Stimulated activated CD8-positive, alpha-beta memory T cell treated with anti-CD3 and anti-CD28 coated beads, Interleukin-7, amount 100 ng/mL, for 48 hours (primary cell): ENCODE measurements at regions not wholly inside any gene's neighbourhood (a gene's known extent, or its start where the extent isn't known, plus 50 kb on each side); places are given as distances from the start of the nearest gene placed in this dataset.
"Not testable (repeated sequence)": the region's sequence is repeated elsewhere in the genome, so short reads cannot be mapped to it uniquely, and the experiment has no call there.

Source experiments
- DNase-seq, 2 donors: peaks; one replicate each; pipeline ENCODE4 v3.0.0-alpha.2; 2020; ENCODE audit warnings: low read depth in 1 of 2; ENCODE audit errors: extremely low read depth in 1 of 2

DNA sequence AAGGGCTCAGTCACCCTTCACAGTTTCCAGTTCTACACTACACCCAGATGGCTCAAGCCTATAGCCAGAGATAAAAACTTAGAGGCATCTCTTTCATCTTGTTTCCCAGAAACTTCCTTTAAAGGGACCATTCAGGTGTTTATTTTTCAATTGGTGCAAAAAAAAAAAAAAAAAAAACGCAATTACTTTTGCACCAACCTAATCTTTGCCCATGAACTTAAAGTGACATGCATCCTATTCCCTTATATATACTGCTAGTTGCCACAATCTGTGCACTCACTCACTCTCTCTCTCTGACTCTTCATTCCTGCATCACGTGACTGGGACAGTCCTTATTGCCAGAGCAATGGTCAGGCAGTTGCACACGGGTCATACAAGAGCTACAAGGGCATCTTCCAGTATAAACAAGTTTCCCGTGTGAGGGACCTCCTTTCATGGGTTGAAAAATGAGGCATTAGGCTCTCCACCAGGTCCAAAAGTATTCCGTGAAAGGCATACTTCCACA lies 789.4 kb downstream of the EPHA4 start:
- no peak for DNase-seq

DNA sequence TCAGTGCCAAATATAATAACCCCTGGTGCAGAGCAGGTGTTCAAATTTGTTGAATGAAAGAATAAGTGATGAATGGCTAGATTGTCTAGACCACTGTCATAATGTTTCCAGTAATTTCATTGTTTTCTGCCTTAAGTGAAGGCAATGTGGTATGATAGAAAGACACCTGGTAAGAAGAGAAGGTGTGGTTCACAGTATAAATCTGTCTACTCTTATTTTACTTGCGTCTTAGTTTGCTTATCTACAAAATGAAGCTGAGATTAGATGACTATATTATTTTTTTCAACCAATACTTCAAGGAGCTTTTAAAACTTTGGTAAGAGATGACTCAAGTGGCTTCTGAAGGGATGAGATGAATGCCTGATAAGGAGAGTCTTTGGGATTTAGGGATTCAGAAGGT lies 788.4 kb downstream of the EPHA4 start:
- no peak for DNase-seq

DNA sequence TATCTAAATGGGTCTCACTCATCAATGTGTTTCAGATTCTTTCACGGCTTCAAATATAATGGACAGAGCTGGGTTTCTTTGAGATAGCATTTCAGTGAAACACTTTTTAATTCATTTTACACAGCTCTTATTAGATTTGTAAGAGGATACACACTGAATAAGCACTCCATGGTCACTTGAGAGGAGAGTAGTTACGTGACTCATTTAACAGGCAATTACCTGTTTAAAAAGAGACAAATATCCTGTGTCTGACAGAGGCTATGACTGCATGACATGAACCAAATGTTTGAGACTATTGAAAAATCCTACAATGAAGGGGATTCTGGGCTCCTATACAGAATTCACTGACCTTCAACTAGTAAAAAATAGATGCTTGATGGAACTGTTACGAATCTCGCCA lies 786.9 kb downstream of the EPHA4 start:
- DNase-seq = no peak

DNA sequence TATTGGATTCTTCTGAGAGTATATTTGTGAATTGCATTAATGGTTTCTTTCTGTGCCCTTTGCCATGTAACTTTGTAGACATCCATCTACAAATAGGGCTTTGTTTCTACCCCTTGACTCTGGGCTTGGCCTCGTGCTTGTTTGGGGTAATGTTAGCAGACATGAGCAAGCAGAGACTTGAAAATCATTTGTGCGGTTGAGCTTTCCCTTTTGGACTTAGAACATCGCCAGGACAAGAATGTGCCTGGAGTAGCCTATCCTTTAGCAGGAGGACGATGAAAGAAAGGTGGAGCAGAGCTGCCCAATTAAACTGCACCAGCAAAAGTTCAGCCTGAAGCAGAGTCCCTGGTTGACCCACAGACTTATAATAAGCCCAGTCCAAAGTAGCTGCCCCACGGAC lies 785.9 kb downstream of the EPHA4 start:
- DNase-seq = no peak

DNA sequence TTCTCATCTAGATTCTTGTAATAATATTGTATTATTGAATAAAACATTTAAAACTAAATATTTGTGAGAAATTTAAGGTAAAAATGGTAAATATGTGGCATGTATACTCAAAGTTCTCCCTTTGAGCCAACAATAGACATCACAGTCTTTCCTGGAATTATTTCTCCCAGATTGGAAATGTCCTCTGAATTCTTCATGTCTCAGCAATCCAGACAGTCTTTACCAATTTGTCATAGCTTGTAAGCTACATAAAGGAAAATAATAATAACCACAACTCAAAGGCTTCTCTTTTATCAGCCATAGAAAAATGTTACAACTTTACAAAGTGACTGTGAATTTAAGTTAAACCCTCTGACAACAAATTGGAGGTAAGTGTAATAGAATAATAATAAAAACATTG lies 784.9 kb downstream of the EPHA4 start:
- DNase-seq = no peak

DNA sequence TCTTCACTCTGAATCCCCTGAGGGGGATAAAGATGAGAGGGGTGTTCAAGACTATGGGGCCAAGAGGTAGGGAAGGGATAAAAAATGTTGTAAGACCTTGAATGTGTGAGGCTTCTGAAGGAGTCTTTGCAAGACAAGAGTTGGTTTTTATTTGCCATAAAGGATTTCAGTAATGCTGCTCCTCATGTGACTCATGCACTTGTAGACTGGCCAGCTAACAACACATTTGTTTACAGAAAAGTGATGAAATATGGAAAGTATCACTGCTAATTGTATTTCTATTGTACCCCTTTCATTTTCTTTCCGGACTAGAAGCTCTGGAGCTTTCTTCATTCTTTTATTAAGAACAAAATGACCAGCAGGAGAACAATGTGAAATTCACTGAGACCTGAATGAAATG lies 782.1 kb downstream of the EPHA4 start:
- DNase-seq = no peak

DNA sequence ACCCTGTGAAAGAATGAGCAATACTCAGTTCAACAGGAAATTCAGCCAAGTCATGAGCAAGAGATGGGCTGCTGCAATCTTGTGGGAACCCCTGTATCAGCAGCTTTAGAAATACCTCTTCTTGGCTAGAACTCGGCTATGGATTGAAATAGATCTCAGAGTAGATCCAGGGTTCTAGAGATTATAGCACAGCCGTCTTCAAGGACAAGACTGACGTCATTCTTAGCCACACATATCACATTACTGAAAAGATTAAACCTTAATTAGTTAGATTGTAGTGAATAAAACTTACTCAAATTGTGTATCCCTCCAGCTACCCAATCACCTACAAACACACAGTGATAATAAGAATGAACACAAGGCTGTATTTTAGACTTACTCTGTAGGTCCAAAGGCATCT lies 776.4 kb downstream of the EPHA4 start:
- no peak for DNase-seq

DNA sequence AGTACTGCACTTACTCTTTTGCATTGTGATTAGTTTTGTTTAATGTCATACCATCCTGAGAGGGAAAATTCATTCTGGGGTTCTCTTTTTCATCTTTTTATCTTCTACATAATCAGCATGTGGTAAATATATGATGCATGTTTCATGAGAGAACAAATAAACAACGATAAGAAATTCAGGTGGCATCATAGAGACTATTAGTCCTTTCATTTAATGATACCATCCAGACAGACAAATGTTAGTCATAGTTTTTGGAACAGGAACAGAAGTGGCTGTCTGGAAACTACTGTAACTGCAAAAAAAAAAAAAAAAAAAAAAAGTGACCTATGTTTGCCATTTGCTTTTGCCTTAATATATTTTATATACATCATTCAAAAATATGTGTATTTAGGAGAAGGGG lies 761.0 kb downstream of the EPHA4 start:
- no peak for DNase-seq

DNA sequence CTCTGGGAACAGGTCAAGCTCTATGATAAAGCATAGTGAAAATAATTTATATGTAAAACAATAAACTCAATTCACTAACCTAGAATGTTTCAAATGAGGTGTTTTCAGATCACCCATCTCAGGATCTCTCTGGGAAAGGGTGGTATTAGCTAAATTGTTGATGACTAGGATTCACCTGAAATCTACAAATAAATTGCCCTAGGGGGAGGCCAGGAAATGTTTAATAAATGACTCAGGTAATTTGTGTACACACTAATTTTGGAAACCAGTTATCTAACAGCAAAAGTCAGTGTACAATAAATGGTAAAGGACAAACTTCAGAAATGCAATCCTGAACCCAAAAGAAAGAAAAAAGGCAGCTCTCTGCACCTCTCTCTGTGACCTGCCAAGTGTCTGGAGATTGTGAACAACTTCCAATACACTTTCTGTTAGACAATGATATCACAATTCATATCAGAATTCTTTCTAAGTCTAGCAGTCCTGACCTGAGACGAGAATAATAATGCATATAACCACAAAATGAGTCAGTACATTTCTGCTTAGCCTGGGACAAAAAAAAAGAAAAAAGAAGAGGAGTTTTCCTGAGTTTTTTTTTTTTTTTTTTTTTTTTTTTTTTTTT lies 760.0 kb downstream of the EPHA4 start:
- no peak for DNase-seq

DNA sequence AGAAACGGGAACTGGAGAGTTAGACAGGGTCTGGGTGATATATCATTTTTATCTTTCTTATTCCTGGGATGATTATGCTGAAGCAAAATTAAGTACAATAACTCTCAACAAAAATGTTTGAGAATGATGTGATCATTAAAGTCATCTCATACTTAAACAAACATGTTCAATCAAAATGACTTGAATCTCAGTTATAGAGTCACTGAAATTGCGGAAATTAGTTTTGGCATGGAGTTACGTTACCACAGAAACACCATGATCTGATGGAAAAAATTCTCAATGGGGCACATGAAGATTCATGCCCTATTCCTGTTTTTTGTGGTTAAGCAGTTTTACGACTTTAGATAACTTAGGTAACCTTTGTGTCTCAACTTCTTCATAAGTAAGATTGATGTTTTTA lies 757.7 kb downstream of the EPHA4 start:
- no peak for DNase-seq

DNA sequence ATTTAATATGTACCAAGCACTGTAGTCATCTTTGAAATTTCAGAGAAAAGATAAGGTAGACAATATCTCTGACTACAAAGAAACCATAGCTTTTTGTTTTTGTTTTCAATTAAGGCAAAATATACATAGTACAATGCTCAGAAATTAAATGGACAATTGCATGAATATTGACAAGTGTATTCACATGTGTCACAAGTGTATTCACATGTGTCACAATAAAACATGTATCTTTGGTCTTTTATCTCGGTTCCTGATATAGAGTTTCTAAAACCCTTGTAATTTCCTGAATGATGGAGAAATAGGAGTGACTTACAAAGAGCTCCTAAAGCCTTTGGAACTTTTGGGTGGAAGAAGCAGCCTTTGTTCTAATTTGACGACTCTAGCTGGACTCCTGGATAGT lies 756.4 kb downstream of the EPHA4 start:
- no peak for DNase-seq

DNA sequence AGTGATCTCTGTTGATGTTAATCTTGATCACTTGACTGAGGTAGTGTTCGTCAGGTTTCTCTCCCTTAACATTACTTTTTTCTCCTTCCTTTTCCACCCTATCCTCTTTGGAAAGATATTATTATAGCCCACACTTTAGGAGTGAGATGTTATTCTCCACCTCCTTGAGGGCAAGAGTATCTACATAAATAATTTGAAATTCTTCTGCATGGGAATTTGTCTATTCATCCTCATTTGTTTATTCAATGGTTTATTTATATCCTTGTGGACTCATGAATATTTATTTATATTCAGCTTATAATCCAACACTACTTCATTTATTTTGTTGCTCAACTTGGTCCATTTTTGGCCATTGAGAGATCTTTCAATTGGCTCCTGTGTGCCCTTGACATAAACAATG lies 750.4 kb downstream of the EPHA4 start:
- DNase-seq = no peak

DNA sequence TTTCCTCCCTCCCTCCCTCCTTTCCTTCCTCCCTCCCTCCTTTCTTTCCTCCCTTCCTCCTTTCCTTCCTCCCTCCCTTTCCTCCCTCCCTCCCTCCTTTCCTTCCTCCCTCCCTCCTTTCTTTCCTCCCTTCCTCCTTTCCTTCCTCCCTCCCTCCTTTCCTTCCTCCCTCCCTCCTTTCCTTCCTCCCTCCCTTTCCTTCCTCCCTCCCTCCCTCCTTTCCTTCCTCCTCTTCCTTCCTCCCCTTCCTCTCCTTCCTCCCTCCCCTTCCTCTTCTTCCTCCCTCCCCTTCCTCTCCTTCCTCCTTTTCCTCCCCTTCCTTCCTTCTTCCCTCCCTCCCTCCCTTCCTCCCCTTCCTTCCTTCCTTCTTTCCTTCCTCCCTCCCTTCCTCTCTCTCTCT lies 748.5 kb downstream of the EPHA4 start:
- not testable (repeated sequence) for DNase-seq

DNA sequence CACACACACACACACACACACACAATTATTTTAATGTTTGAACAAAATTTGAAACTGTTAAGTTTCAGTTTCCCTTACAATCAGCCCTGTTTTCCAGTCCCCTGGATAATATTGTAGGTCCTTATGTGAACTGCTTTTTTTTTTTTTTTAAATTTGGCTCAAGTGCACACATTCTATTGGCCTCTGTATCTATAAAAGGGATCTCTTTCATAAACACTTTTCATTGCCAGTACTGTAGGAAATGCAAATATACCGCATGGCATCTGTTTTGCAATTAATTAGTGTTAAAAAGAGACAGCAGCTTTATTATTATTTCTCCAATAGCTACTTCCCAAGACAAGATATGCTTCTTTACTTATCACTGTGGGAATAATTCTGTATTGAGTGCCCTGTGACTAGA lies 738.7 kb downstream of the EPHA4 start:
- DNase-seq = no peak

DNA sequence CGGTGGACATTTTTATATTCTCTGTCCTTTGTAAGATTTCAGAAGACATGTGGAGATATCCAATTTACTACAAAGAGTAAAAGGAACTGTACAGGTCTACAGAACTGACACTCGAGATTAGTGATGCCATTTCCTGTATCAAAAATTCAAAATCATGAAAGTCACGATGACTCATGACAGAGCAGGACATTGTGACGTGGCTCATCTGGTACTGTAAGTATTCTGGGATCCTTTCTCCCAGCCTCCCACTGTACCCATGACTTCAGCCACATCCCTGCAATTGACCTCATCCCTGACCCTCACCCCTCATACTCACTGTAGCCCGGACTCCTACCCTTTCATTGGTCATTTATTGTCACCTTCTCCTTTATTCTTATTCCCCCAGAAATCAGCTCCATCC lies 736.5 kb downstream of the EPHA4 start:
- no peak for DNase-seq

DNA sequence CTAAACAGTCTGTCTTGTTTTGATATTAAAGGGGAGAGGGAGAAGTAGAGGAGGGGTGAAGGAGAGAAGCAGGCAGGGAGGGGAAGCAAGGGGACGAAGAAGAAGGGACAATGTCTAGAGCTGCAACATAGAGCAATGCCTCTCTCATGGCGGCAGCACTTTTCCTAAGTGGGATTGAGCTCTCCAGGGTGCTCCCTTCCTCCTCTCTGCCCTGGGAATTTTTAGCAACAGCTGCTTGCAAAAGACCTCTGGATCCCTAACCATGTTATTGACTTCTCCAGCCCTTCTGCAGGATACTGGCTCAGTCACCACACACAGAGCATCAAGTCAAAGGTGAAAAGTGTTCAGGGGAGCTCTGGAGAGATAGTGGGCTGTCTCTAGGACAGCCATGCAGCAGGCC lies 734.9 kb downstream of the EPHA4 start:
- no peak for DNase-seq

DNA sequence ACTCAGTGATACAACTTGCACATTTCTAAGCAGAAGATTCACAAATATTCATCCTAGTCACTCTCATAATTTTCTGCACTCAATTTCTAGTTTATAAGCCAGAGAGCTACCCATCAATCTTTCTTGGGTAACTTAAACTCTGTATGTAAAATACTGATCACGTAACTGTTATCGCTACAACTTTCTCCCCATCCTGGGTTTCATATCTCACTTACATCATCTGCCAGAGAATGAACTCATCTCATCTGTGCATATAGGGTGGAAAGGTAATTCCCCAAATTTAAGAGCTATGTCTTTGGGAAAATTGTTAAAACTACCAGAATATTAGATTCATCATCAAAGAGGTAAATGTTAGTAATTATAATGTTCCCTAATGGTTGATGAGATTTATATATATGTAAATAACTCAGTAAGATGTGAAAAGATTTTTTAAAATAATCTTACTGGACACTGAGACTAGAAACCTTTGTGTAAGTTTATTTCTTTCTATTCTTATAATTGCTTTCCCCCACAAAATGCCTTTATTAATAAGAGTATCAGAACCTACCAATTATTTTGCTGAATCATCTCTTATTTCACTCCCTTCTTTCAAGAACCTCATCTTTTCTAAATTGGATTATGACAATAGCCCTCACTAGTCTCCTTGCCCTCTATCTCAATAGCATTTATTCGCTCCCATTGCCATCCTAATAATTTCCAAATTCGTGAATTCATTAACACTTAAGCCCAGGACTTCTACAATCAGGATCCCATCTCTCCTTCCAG lies 729.0 kb downstream of the EPHA4 start:
- DNase-seq = no peak

DNA sequence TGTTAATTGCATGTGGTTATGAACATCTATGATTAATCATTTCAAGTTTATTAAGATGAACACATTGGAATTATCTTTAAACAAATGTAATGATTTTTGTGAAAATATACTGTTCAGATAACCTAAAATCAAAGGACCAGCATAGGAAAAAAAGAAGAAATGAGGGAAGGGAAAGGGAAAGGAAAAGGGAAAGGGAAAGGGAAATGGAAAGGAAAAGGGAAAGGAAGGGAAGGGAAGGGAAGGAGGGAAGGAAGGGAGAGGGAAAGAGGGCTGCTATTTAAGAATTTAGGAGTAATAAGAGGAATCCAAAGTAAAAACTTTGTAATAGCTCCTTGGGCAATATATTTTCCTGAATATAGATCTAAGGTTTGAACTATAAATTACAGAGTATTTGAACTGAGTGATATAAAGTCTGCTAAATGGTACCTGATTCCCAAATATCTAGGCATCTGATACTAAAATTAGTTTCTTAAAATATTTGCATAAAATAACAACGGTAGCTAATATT lies 726.3 kb downstream of the EPHA4 start:
- DNase-seq = no peak

DNA sequence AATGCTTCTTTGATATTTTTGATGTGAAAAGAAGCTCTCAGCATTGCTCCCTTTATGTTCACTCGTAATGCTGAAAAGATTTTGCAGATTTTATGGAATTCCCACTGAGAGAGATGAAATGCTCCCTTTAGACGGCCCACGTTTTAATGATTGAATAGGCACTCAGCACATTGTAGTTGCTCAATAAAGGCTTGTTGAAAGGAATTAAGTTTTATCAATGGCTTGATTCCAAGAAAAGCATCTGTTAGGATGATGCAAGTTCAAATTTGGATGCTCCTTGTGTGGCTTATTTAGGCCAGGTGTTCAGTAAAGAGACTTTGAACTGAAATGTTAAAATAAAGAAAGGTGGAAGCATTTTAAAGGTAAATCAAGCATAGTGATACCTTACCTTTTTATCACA lies 725.1 kb downstream of the EPHA4 start:
- no peak for DNase-seq

DNA sequence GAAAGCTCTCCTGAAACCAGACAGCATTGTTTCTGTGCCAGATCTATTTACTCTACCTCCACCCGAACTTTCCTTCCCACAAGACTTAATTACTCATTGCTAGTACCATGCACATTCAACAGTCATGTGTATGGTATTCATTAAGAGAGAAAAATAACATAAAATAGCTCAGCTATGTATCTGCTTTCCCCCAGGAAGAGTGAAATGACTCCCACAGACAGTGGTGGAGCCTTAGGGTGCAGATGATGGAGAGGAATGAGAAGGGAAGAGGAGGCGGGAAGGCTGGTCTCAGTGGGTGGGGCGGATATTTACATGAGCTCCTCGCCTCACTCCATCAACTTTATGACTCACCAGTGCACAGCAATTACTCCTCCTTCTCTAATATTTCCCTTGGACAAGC lies 724.5 kb downstream of the EPHA4 start:
- no peak for DNase-seq

DNA sequence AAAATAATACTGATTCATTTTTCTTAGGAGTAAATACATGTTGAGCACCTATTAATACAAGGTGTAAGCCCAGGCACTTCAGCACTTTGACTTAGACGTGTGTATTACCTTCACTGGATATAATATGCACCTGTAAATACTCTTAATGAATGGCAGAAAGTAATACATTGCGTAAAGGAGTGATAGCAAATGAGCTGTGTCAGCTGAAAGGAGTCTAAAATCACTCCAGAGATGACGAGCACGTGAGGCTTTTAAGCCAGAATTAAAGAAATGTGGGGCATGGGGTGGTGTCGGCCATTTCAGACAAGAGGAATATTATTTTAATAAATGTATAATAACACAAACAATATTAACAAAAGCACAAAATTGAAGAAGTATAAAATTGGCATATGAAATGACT lies 722.7 kb downstream of the EPHA4 start:
- no peak for DNase-seq

DNA sequence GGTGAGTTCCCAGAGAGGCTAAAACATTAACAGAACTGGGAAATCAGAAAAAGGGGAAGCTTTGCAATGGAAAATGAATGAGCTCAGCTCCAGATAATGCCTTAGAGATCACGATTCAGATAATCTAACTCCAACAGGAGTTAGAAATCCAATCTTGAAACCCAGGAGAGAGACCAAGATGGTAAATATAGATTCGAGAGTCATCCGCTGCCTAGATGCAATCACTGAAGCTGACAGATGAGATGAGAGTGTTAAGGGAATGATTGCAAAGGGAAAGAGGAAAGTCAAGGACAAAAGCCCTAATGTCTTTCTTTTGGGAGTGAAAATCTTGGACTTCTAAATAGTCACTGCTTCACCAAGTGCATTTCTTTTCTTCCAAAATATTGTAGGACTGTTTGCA lies 722.0 kb downstream of the EPHA4 start:
- DNase-seq = no peak

DNA sequence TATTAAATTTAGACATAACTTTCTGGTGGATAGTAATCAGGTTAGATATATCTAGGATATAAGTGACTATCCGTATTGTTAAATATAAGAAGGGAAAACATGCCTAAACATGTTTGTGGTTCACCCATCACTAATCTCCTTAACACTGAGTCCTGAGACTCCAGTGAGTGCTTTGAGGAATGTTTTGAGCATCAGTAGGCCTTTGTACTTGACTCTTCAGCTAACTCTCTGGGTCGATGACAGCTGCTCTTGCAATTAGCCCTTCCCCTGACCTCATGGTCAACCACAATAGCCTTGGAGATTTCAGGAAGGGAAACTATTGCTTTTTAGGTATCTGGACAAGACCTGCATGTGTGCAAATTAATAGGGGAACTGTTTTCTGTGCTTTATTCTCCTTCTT lies 716.8 kb downstream of the EPHA4 start:
- no peak for DNase-seq
